AML-193 (cell line): ENCODE measurements at regions not wholly inside any gene's neighbourhood (a gene's known extent, or its start where the extent isn't known, plus 50 kb on each side); places are given as distances from the start of the nearest gene placed in this dataset.

Experiments used
- DNase-seq, 2 experiments: peaks; one replicate each; lab custom pipeline; 2025; lab: John Stamatoyannopoulos, UW

DNA sequence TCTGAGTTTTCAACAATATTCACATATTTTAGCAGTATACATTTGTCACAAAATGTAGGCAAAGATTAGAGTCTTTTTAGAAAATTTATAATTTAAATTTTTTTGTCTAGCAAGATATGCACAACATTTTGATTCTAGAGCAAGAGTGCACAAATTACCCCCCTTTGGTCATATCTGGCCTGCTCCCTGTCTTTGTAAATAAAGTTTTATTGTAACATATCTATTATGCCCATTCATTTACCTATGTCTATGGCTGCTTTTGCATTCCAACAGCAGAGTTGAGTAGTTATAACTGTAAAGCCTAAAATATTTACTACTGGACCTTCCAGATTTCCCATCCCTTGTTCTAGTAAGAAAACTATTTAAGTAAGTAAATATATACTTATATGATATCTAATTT, 430.7 kb downstream of the EDEM1 start:
- no peak for DNase-seq

GRCh38 chr3:5630406-5630805, 442.9 kb downstream of the EDEM1 start:
- DNase-seq: no peak

- no peak for DNase-seq
Measured at GRCh38 chr3:5633960-5634359, 446.5 kb downstream of the EDEM1 start.

DNA sequence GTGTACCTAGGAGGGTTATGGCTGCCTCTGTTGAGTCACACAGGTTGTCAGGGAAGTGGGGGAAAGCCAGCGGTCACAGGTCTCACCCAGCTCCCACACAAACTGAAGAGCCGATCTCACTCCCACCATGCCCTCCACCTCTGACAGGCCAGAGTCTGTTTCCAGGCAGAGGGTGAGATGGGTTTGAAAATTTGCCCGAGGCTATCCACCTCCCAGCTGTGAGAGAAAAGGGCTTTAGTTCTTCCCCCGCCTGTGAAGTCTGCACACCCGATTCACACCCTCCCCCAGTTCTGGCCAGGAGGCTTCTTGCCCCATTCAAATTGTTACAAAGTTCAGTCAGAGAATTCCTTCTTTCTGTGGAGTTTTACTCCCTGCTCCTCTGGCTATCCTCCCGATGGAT, 446.9 kb downstream of the EDEM1 start:
- no peak for DNase-seq

GRCh38 chr3:5635746-5636145, 448.2 kb downstream of the EDEM1 start:
- no peak for DNase-seq

GRCh38 chr3:5638550-5638949, 451.0 kb downstream of the EDEM1 start:
- DNase-seq: no peak

- no peak for DNase-seq
Measured at GRCh38 chr3:5644773-5645670, 457.5 kb downstream of the EDEM1 start.

- no peak for DNase-seq
Measured at GRCh38 chr3:5645692-5646410, 458.3 kb downstream of the EDEM1 start.

DNA sequence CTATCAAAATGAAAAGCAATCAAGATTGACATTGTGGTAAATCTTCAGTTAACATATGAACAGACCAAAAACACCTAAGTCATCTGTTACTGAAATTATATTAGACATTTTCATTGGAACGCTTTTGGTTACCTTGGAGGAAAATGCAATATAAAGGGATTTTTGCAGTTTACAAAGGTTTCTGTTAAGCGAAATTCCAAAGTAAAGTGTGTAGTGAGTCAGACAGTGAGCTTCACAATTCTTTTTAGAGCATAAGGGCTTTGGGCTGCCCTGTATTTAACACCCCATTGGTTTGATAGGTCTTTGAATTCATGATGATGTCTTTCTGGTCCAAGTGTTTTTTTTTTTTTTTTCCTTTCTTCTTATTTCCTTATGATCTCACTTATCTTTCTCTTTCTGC, 462.8 kb downstream of the EDEM1 start:
- no peak for DNase-seq

DNA sequence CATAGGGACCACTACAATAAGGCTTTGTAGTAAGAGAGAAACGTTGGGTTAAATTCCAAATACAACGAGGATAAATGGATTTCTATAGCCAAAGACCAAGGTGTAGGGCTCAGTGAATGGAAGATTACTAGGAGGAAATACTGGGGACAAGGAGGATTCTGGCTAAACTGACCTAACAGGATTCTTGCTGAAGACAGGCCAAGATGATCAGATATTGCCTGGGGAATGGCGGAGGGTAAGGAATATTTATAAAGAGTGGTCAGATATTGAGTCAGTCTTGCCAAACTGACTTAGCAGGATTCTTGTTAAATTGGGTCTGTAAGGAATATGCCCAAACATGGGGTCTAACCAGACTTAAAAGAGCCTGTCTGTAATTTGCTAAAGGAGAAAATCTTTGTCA, 463.8 kb downstream of the EDEM1 start:
- DNase-seq: no peak

GRCh38 chr3:5653426-5654143, 466.1 kb downstream of the EDEM1 start:
- DNase-seq: no peak

- no peak for DNase-seq
Measured at GRCh38 chr3:5657106-5657505, 469.6 kb downstream of the EDEM1 start.

GRCh38 chr3:5663601-5664000, 476.1 kb downstream of the EDEM1 start:
- no peak for DNase-seq

- no peak for DNase-seq
Measured at GRCh38 chr3:5666455-5666854, 478.9 kb downstream of the EDEM1 start.

- DNase-seq: no peak
Measured at GRCh38 chr3:5673521-5673920, 486.0 kb downstream of the EDEM1 start.

- no peak for DNase-seq
Measured at GRCh38 chr3:5675319-5675718, 487.8 kb downstream of the EDEM1 start.

GRCh38 chr3:5677555-5677954, 490.0 kb downstream of the EDEM1 start:
- no peak for DNase-seq

DNA sequence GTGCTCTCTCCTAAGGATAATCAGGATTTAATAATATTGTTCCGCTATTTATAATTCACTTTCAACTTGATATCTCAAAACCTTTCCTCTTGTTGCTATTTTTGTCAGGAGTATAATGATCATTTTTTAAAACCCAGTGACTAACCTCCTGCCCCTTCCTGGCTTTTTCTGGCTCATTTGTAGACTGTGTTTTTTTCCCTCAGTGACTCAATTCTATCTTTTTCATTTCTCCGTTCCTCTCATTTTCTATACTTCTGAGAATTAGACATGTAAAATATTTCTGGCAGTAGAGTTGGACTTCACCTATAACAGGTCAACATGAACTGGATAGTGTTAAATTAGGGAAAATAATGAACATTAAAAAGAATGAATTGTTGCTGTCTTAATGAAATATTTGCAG, 490.7 kb downstream of the EDEM1 start:
- no peak for DNase-seq

DNA sequence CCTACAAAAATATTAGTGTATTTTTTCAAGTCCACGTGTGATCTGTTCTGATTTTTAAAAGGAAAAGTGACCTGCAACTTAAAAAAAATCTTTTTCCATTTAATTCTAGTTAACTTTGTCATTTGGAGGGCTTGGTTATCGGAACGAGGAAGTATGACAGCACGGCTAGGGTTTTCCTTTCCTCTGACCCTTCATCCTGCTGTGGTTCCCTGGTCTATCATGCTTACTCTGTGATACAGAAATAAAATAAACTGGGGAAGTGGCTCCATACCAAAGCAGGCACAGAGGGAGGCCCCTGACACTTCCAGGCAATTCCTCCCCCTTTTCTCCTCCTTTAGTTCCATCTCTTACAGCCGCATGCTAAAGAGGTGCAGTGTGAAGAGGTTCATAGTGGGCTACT, 491.3 kb downstream of the EDEM1 start:
- DNase-seq: no peak

DNA sequence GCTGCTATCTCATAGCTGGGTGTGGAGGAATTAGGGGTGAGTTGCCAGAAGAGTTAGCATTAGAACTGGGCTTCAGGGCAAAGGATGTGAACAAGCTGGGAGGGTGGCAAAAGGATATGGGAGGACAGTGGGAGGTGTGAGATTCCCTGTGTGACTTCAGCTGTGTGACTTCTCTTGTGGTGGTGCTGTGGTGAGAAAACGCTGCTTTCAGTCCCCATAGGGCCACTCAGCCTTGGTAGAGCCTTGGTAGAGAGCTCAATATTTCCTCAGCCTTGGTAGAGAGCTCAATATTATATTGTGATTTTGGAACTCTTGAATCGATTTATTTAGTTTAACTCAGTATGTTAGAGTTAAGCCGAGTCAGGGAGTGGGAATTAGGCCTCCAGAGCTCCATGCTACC, 499.7 kb downstream of the EDEM1 start:
- DNase-seq: no peak

- no peak for DNase-seq
Measured at GRCh38 chr3:5690490-5690889, 503.0 kb downstream of the EDEM1 start.

- no peak for DNase-seq
Measured at GRCh38 chr3:5690904-5691532, 503.5 kb downstream of the EDEM1 start.
